Thoracic aorta (tissue), 2 donors: ENCODE measurements at regions not wholly inside any gene's neighbourhood (a gene's known extent, or its start where the extent isn't known, plus 50 kb on each side); places are given as distances from the start of the nearest gene placed in this dataset.

Experiments used
- ATAC-seq: fragments of 150-250 bp; one replicate; pipeline ENCODE4 v1.8.0; 2017; ENCODE audit warnings: low read depth; ENCODE audit not compliant: insufficient number of reproducible peaks, low FRiP score
- DNase-seq: peaks from one replicate; pipeline ENCODE4 v3.0.0-alpha.2; 2020; ENCODE audit warnings: low spot score
- H3K27ac ChIP-seq, 2 donors: fragments of 200-600 bp; sonication (generic); 1 replicate in 1 of 2; 2 replicates in 1 of 2; pipeline ENCODE4 v1.5.1; 2016; ENCODE audit warnings: mild to moderate bottlenecking in 2 of 2, moderate library complexity in 2 of 2
- H3K27me3 ChIP-seq: fragments of 200-600 bp; sonication (generic); replicated peaks from 2 replicates; pipeline ENCODE4 v1.6.0; 2016; ENCODE audit warnings: mild to moderate bottlenecking; ENCODE audit not compliant: insufficient read depth
- H3K36me3 ChIP-seq: fragments of 200-600 bp; sonication (generic); one replicate; pipeline ENCODE4 v1.5.1; 2016
- H3K4me1 ChIP-seq, 2 donors: fragments of 200-600 bp; sonication (generic); 1 replicate in 1 of 2; 2 replicates in 1 of 2; pipeline versions ENCODE4 v1.5.1 to v1.6.0; 2016; ENCODE audit warnings: low read depth in 2 of 2, mild to moderate bottlenecking in 1 of 2; ENCODE audit not compliant: control insufficient read depth in 1 of 2
- H3K4me3 ChIP-seq: fragments of 200-600 bp; sonication (generic); 2 replicates; pipeline ENCODE4 v1.5.1; 2016; ENCODE audit warnings: mild to moderate bottlenecking
- H3K9me3 ChIP-seq: fragments of 200-600 bp; sonication (generic); 2 replicates; pipeline ENCODE4 v1.5.1; 2016
- TF ChIP-seq, protein P1 (sequence below): fragments of 200-600 bp; sonication (generic); IDR thresholded peaks from one replicate; pipeline ENCODE4 v1.5.1; 2019; ENCODE audit warnings: antibody characterized with exemption

DNA sequence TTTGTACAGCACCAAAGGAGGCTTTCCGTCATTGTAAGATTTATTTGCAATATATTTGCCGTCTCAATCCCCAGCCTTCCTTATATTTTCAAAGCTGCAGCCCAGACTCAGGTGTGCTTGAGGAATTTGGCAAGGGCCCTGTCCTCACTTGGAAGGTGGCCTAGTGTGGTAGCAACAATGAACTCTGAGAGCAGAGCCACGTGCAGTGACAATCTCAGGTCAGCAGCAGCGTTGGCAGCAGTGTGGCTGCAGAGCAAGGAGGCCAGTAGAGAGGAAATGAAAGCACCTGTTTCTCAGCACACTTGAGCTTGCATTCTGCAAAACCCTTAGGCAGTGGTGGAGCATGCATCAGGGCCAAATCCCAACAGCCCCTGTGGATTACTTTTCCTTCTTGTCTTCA lies 613.5 kb downstream of the RBFOX1 start:
- no peaks in the 10 kb centered on the region for H3K36me3 ChIP-seq
- no peak overlapping the region for H3K27ac ChIP-seq
- no peaks in the 10 kb centered on the region for H3K4me1 ChIP-seq
- ATAC-seq (no peak), DNase-seq (no peak)
- no peaks in the 10 kb centered on the region for H3K27me3 ChIP-seq
- no peaks in the 10 kb centered on the region for H3K9me3 ChIP-seq
- TF ChIP-seq, protein P1, sequence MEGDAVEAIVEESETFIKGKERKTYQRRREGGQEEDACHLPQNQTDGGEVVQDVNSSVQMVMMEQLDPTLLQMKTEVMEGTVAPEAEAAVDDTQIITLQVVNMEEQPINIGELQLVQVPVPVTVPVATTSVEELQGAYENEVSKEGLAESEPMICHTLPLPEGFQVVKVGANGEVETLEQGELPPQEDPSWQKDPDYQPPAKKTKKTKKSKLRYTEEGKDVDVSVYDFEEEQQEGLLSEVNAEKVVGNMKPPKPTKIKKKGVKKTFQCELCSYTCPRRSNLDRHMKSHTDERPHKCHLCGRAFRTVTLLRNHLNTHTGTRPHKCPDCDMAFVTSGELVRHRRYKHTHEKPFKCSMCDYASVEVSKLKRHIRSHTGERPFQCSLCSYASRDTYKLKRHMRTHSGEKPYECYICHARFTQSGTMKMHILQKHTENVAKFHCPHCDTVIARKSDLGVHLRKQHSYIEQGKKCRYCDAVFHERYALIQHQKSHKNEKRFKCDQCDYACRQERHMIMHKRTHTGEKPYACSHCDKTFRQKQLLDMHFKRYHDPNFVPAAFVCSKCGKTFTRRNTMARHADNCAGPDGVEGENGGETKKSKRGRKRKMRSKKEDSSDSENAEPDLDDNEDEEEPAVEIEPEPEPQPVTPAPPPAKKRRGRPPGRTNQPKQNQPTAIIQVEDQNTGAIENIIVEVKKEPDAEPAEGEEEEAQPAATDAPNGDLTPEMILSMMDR: no peak
- no peak overlapping the region for H3K4me3 ChIP-seq

GRCh38 chr16:7938175-7938574 lies 605.5 kb downstream of the RBFOX1 start:
- H3K27me3 ChIP-seq: no peaks in the 10 kb centered on the region
- no peak for DNase-seq
- ATAC-seq: no peak
- no peaks in the 10 kb centered on the region for H3K9me3 ChIP-seq
- H3K4me3 ChIP-seq: no peak overlapping the region
- H3K27ac ChIP-seq: no peak overlapping the region
- TF ChIP-seq, protein P1: no peak
- no peaks in the 10 kb centered on the region for H3K36me3 ChIP-seq
- H3K4me1 ChIP-seq: no peaks in the 10 kb centered on the region

- Histone ChIP-seq H3K4me1 (no peaks in the 10 kb centered on the region), H3K27me3 (no peaks in the 10 kb centered on the region), H3K9me3 (no peaks in the 10 kb centered on the region), H3K27ac (no peak overlapping the region), H3K36me3 (no peaks in the 10 kb centered on the region), H3K4me3 (no peak overlapping the region)
- no peak for DNase-seq
- no peak for ATAC-seq
- TF ChIP-seq, protein P1: no peak
Measured at GRCh38 chr16:7921345-7921744, 588.7 kb downstream of the RBFOX1 start.

DNA sequence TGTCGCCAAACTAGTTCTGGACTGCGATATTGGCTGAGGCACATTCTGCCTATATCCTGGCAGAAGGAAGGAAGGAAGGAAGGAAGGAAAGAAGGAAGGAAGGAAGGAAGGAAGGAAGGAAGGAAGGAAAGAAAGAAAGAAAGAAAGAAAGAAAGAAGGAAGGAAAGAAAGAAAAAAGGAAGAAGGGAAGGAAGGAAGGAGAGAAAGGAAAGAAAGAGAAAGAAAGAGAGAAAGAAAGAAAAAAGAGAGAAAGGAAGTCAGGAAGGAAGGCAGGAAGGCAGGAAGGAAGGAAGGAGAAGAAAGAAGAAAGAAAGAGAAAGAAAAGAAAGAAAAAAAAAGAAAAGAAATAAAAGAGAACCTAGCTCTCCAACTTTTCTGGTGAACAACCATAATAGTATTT lies 587.1 kb downstream of the RBFOX1 start:
- no peak for ATAC-seq
- H3K36me3 ChIP-seq: no peaks in the 10 kb centered on the region
- H3K27ac ChIP-seq: no peak overlapping the region
- no peaks in the 10 kb centered on the region for H3K4me1 ChIP-seq
- H3K9me3 ChIP-seq: no peaks in the 10 kb centered on the region
- TF ChIP-seq, protein P1: no peak
- no peaks in the 10 kb centered on the region for H3K27me3 ChIP-seq
- H3K4me3 ChIP-seq: no peak overlapping the region
- DNase-seq: no peak

DNA sequence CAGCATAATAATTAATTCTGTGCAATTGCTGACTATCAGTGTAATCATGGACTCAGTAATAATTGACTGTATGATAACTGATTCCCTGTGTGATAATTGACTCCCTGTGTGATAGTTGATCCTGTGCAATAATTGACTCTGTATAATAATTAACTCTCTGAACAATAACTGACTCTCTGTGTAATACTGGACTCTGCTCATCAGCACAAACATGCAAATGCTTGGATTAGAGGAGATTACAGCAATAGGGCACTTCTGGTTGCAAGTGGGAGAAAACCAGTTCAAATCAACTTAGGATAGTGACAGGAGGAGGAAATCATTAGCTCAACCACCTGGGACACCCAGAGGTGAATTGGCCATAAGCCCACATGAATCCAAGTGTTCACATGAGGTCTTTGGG lies 582.1 kb downstream of the RBFOX1 start:
- Histone ChIP-seq H3K4me1 (no peaks in the 10 kb centered on the region), H3K27ac (no peak overlapping the region), H3K27me3 (no peaks in the 10 kb centered on the region), H3K4me3 (no peak overlapping the region), H3K36me3 (no peaks in the 10 kb centered on the region), H3K9me3 (no peaks in the 10 kb centered on the region)
- ATAC-seq: no peak
- no peak for DNase-seq
- TF ChIP-seq, protein P1: no peak
